ENCODE measurements at regions not wholly inside any gene's neighbourhood (a gene's known extent, or its start where the extent isn't known, plus 50 kb on each side); places are given as distances from the start of the nearest gene placed in this dataset.

GRCh38 chr3:162218479-162218878 is 721.9 kb downstream of the OTOL1 start:
- in situ Hi-C loops (cut with HindIII; ENCODE audit: low sequenced_read_pairs) = no loop called here
- DNase-seq (ENCODE audit: low read depth) = no peak
- TF ChIP-seq, protein P1, sequence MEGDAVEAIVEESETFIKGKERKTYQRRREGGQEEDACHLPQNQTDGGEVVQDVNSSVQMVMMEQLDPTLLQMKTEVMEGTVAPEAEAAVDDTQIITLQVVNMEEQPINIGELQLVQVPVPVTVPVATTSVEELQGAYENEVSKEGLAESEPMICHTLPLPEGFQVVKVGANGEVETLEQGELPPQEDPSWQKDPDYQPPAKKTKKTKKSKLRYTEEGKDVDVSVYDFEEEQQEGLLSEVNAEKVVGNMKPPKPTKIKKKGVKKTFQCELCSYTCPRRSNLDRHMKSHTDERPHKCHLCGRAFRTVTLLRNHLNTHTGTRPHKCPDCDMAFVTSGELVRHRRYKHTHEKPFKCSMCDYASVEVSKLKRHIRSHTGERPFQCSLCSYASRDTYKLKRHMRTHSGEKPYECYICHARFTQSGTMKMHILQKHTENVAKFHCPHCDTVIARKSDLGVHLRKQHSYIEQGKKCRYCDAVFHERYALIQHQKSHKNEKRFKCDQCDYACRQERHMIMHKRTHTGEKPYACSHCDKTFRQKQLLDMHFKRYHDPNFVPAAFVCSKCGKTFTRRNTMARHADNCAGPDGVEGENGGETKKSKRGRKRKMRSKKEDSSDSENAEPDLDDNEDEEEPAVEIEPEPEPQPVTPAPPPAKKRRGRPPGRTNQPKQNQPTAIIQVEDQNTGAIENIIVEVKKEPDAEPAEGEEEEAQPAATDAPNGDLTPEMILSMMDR (IDR thresholded peaks at IDR 0.05; ENCODE audit: low read depth, low read length, missing control alignments) = no peak
- no peak overlapping the region for H3K4me3 ChIP-seq (ENCODE audit: low read depth, low read length)

- no peak for DNase-seq (ENCODE audit: low read depth)
- no peak overlapping the region for H3K4me3 ChIP-seq (ENCODE audit: low read depth, low read length)
- TF ChIP-seq, protein P1 (IDR thresholded peaks at IDR 0.05; ENCODE audit: low read depth, low read length, missing control alignments) = no peak
- in situ Hi-C loops (cut with HindIII; ENCODE audit: low sequenced_read_pairs) = no loop called here
Measured at GRCh38 chr3:162224746-162225145, 728.1 kb downstream of the OTOL1 start.

DNA sequence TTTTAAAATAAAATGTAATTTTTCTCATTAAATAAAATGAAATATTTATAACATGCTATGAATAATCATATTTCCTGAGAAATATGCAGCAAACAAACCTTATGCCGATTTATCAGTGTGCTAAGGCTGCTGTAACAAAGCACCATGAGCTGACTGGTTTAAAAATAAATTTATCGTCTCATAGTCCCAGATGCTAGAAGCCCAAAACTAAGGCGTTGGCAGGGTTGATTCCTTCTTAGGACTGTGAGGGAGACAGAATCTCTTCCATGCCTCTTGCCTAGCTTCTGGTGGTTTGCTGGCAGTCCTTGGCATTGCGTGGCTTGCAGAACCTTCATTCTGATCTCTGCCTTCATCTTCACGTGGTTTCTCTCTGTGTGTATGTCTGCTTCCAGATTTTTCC is 740.3 kb downstream of the OTOL1 start:
- DNase-seq (ENCODE audit: low read depth) = no peak
- H3K4me3 ChIP-seq (ENCODE audit: low read depth, low read length) = no peak overlapping the region
- TF ChIP-seq, protein P1 (IDR thresholded peaks at IDR 0.05; ENCODE audit: low read depth, low read length, missing control alignments) = no peak
- in situ Hi-C loops (cut with HindIII; ENCODE audit: low sequenced_read_pairs) = no loop called here

DNA sequence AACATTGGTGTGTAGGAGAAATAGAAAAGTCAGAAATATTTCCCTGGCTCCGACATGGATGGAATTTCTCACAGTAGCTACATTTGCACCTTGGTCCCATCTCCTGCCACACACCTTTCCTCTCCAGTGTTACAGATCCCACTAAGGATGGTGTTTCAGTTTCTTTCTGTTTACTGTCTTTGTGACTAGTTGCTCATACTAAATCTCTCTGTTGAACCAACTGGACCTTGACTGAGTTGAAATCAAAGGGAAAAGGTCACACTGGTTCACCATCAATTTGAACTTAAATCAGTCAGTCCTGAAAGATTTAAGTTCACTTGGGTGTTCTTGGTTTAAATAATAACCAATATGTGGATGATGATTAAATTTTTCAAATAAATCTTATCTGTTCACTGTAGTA is 754.2 kb downstream of the OTOL1 start:
- no peak overlapping the region for H3K4me3 ChIP-seq (ENCODE audit: low read depth, low read length)
- no peak for DNase-seq (ENCODE audit: low read depth)
- TF ChIP-seq, protein P1 (IDR thresholded peaks at IDR 0.05; ENCODE audit: low read depth, low read length, missing control alignments) = no peak
- in situ Hi-C loops (cut with HindIII; ENCODE audit: low sequenced_read_pairs) = no loop called here

GRCh38 chr3:162262129-162262528 is 765.5 kb downstream of the OTOL1 start:
- no peak overlapping the region for H3K4me3 ChIP-seq (ENCODE audit: low read depth, low read length)
- in situ Hi-C loops (cut with HindIII; ENCODE audit: low sequenced_read_pairs) = no loop called here
- TF ChIP-seq, protein P1 (IDR thresholded peaks at IDR 0.05; ENCODE audit: low read depth, low read length, missing control alignments) = no peak
- DNase-seq (ENCODE audit: low read depth) = no peak

DNA sequence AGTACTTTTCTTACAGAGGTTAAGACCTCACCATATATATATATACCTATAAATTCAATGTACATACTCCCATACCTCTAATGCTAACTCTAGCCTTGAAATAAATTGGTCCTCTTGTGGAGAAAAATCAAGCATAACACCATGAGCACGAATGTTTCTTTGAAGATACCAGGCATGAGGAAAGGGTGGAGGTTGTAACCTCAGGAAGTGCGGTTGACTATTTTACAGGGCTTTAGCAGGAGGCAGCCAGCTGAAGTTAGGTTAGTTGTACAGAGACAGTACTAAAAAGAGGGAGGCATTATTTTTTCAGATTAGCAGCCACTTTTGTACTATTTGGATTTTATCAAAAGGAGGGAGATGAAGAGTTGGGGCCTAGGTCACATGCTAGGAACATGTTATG is 767.0 kb downstream of the OTOL1 start:
- no peak overlapping the region for H3K4me3 ChIP-seq (ENCODE audit: low read depth, low read length)
- in situ Hi-C loops (cut with HindIII; ENCODE audit: low sequenced_read_pairs) = no loop called here
- no peak for DNase-seq (ENCODE audit: low read depth)
- TF ChIP-seq, protein P1 (IDR thresholded peaks at IDR 0.05; ENCODE audit: low read depth, low read length, missing control alignments) = no peak
